ENCODE measurements at regions not wholly inside any gene's neighbourhood (a gene's known extent, or its start where the extent isn't known, plus 50 kb on each side); places are given as distances from the start of the nearest gene placed in this dataset.
"Not testable (repeated sequence)": the region's sequence is repeated elsewhere in the genome, so short reads cannot be mapped to it uniquely, and the experiment has no call there.

GRCh38 chr4:167985565-167985964 is 106.8 kb upstream of the ANXA10 start:
- Histone ChIP-seq H3K27ac (ENCODE audit: low read depth, low read length) (no peak overlapping the region), H3K36me3 (ENCODE audit: control insufficient read depth, insufficient read depth, low read length) (no peaks in the 10 kb centered on the region), H3K4me1 (ENCODE audit: control insufficient read depth, insufficient read depth, low read length) (no peaks in the 10 kb centered on the region), H3K27me3 (ENCODE audit: control insufficient read depth, insufficient read depth, low read length) (no peaks in the 10 kb centered on the region), H3K9ac (ENCODE audit: low read length) (no peak overlapping the region), H3K4me3 (ENCODE audit: low read depth, low read length) (no peak overlapping the region), H3K9me3 (ENCODE audit: control insufficient read depth, insufficient read depth, low read depth, low read length) (no peaks in the 10 kb centered on the region)

- H3K4me1 ChIP-seq (ENCODE audit: control insufficient read depth, insufficient read depth, low read length): no peaks in the 10 kb centered on the region
- no peaks in the 10 kb centered on the region for H3K9me3 ChIP-seq (ENCODE audit: control insufficient read depth, insufficient read depth, low read depth, low read length)
- H3K9ac ChIP-seq (ENCODE audit: low read length): no peak overlapping the region
- H3K4me3 ChIP-seq (ENCODE audit: low read depth, low read length): no peak overlapping the region
- no peaks in the 10 kb centered on the region for H3K36me3 ChIP-seq (ENCODE audit: control insufficient read depth, insufficient read depth, low read length)
- H3K27ac ChIP-seq (ENCODE audit: low read depth, low read length): no peak overlapping the region
- H3K27me3 ChIP-seq (ENCODE audit: control insufficient read depth, insufficient read depth, low read length): no peaks in the 10 kb centered on the region
Observed at GRCh38 chr4:167986044-167986443, 106.3 kb upstream of the ANXA10 start.

- Histone ChIP-seq H3K27ac (ENCODE audit: low read depth, low read length) (no peak overlapping the region), H3K9ac (ENCODE audit: low read length) (no peak overlapping the region), H3K4me1 (ENCODE audit: control insufficient read depth, insufficient read depth, low read length) (no peaks in the 10 kb centered on the region), H3K36me3 (ENCODE audit: control insufficient read depth, insufficient read depth, low read length) (no peaks in the 10 kb centered on the region), H3K27me3 (ENCODE audit: control insufficient read depth, insufficient read depth, low read length) (no peaks in the 10 kb centered on the region), H3K4me3 (ENCODE audit: low read depth, low read length) (no peak overlapping the region), H3K9me3 (ENCODE audit: control insufficient read depth, insufficient read depth, low read depth, low read length) (no peaks in the 10 kb centered on the region)
Observed at GRCh38 chr4:167987285-167987684, 105.1 kb upstream of the ANXA10 start.

GRCh38 chr4:167989815-167990214 is 102.5 kb upstream of the ANXA10 start:
- H3K27ac ChIP-seq (ENCODE audit: low read depth, low read length): no peak overlapping the region
- no peaks in the 10 kb centered on the region for H3K36me3 ChIP-seq (ENCODE audit: control insufficient read depth, insufficient read depth, low read length)
- no peaks in the 10 kb centered on the region for H3K9me3 ChIP-seq (ENCODE audit: control insufficient read depth, insufficient read depth, low read depth, low read length)
- no peaks in the 10 kb centered on the region for H3K4me1 ChIP-seq (ENCODE audit: control insufficient read depth, insufficient read depth, low read length)
- no peak overlapping the region for H3K9ac ChIP-seq (ENCODE audit: low read length)
- H3K27me3 ChIP-seq (ENCODE audit: control insufficient read depth, insufficient read depth, low read length): no peaks in the 10 kb centered on the region
- no peak overlapping the region for H3K4me3 ChIP-seq (ENCODE audit: low read depth, low read length)

- not testable (repeated sequence) for H3K27ac ChIP-seq (ENCODE audit: low read depth, low read length); H3K4me1 ChIP-seq (ENCODE audit: control insufficient read depth, insufficient read depth, low read length); H3K9ac ChIP-seq (ENCODE audit: low read length); H3K27me3 ChIP-seq (ENCODE audit: control insufficient read depth, insufficient read depth, low read length); H3K4me3 ChIP-seq (ENCODE audit: low read depth, low read length); H3K9me3 ChIP-seq (ENCODE audit: control insufficient read depth, insufficient read depth, low read depth, low read length); H3K36me3 ChIP-seq (ENCODE audit: control insufficient read depth, insufficient read depth, low read length)
Observed at GRCh38 chr4:168008112-168008511, 84.2 kb upstream of the ANXA10 start.

GRCh38 chr4:168019019-168019651 is 73.2 kb upstream of the ANXA10 start:
- Histone ChIP-seq H3K36me3 (ENCODE audit: control insufficient read depth, insufficient read depth, low read length) (no peaks in the 10 kb centered on the region), H3K27me3 (ENCODE audit: control insufficient read depth, insufficient read depth, low read length) (no peaks in the 10 kb centered on the region), H3K4me3 (ENCODE audit: low read depth, low read length) (no peak overlapping the region), H3K9me3 (ENCODE audit: control insufficient read depth, insufficient read depth, low read depth, low read length) (peaks cover 25% of the 10 kb centered on the region), H3K4me1 (ENCODE audit: control insufficient read depth, insufficient read depth, low read length) (peaks cover 7% of the 10 kb centered on the region), H3K9ac (ENCODE audit: low read length) (no peak overlapping the region), H3K27ac (ENCODE audit: low read depth, low read length) (no peak overlapping the region)

GRCh38 chr4:168019921-168020320 is 72.4 kb upstream of the ANXA10 start:
- Histone ChIP-seq H3K9ac (ENCODE audit: low read length) (no peak overlapping the region), H3K27me3 (ENCODE audit: control insufficient read depth, insufficient read depth, low read length) (no peaks in the 10 kb centered on the region), H3K36me3 (ENCODE audit: control insufficient read depth, insufficient read depth, low read length) (no peaks in the 10 kb centered on the region), H3K4me1 (ENCODE audit: control insufficient read depth, insufficient read depth, low read length) (peaks cover 7% of the 10 kb centered on the region), H3K27ac (ENCODE audit: low read depth, low read length) (no peak overlapping the region), H3K9me3 (ENCODE audit: control insufficient read depth, insufficient read depth, low read depth, low read length) (peaks cover 26% of the 10 kb centered on the region), H3K4me3 (ENCODE audit: low read depth, low read length) (no peak overlapping the region)

- H3K9ac ChIP-seq (ENCODE audit: low read length): no peak overlapping the region
- no peak overlapping the region for H3K4me3 ChIP-seq (ENCODE audit: low read depth, low read length)
- H3K9me3 ChIP-seq (ENCODE audit: control insufficient read depth, insufficient read depth, low read depth, low read length): peaks cover 26% of the 10 kb centered on the region
- H3K4me1 ChIP-seq (ENCODE audit: control insufficient read depth, insufficient read depth, low read length): peaks cover 4% of the 10 kb centered on the region
- no peaks in the 10 kb centered on the region for H3K36me3 ChIP-seq (ENCODE audit: control insufficient read depth, insufficient read depth, low read length)
- no peaks in the 10 kb centered on the region for H3K27me3 ChIP-seq (ENCODE audit: control insufficient read depth, insufficient read depth, low read length)
- H3K27ac ChIP-seq (ENCODE audit: low read depth, low read length): no peak overlapping the region
Observed at GRCh38 chr4:168021666-168022065, 70.7 kb upstream of the ANXA10 start.

GRCh38 chr4:168028568-168028967 is 63.8 kb upstream of the ANXA10 start:
- H3K27me3 ChIP-seq (ENCODE audit: control insufficient read depth, insufficient read depth, low read length): no peaks in the 10 kb centered on the region
- H3K36me3 ChIP-seq (ENCODE audit: control insufficient read depth, insufficient read depth, low read length): no peaks in the 10 kb centered on the region
- no peaks in the 10 kb centered on the region for H3K4me1 ChIP-seq (ENCODE audit: control insufficient read depth, insufficient read depth, low read length)
- H3K4me3 ChIP-seq (ENCODE audit: low read depth, low read length): no peak overlapping the region
- H3K9ac ChIP-seq (ENCODE audit: low read length): no peak overlapping the region
- no peak overlapping the region for H3K27ac ChIP-seq (ENCODE audit: low read depth, low read length)
- H3K9me3 ChIP-seq (ENCODE audit: control insufficient read depth, insufficient read depth, low read depth, low read length): peaks cover 10% of the 10 kb centered on the region

- Histone ChIP-seq H3K4me1 (ENCODE audit: control insufficient read depth, insufficient read depth, low read length) (no peaks in the 10 kb centered on the region), H3K27ac (ENCODE audit: low read depth, low read length) (no peak overlapping the region), H3K9me3 (ENCODE audit: control insufficient read depth, insufficient read depth, low read depth, low read length) (peaks cover 5% of the 10 kb centered on the region), H3K27me3 (ENCODE audit: control insufficient read depth, insufficient read depth, low read length) (no peaks in the 10 kb centered on the region), H3K4me3 (ENCODE audit: low read depth, low read length) (no peak overlapping the region), H3K9ac (ENCODE audit: low read length) (no peak overlapping the region), H3K36me3 (ENCODE audit: control insufficient read depth, insufficient read depth, low read length) (no peaks in the 10 kb centered on the region)
Observed at GRCh38 chr4:168028970-168029597, 63.3 kb upstream of the ANXA10 start.

GRCh38 chr4:168037676-168038075 is 54.7 kb upstream of the ANXA10 start:
- H3K27ac ChIP-seq (ENCODE audit: low read depth, low read length): no peak overlapping the region
- no peaks in the 10 kb centered on the region for H3K9me3 ChIP-seq (ENCODE audit: control insufficient read depth, insufficient read depth, low read depth, low read length)
- no peaks in the 10 kb centered on the region for H3K36me3 ChIP-seq (ENCODE audit: control insufficient read depth, insufficient read depth, low read length)
- no peaks in the 10 kb centered on the region for H3K27me3 ChIP-seq (ENCODE audit: control insufficient read depth, insufficient read depth, low read length)
- H3K9ac ChIP-seq (ENCODE audit: low read length): no peak overlapping the region
- H3K4me3 ChIP-seq (ENCODE audit: low read depth, low read length): no peak overlapping the region
- H3K4me1 ChIP-seq (ENCODE audit: control insufficient read depth, insufficient read depth, low read length): no peaks in the 10 kb centered on the region

Data from HUES6 (cell line).